ENCODE measurements at regions not wholly inside any gene's neighbourhood (a gene's known extent, or its start where the extent isn't known, plus 50 kb on each side); places are given as distances from the start of the nearest gene placed in this dataset.

- Histone ChIP-seq H3K9me1 (ENCODE audit: control insufficient read depth, extremely low read depth, insufficient read depth, low read length) (no peaks in the 10 kb centered on the region), H3K4me3 (ENCODE audit: control insufficient read depth in 2 of 3, extremely low read depth in 1 of 3, insufficient read depth in 2 of 3, low read depth in 1 of 3, low read length in 3 of 3) (no peak overlapping the region), H3K4me2 (ENCODE audit: control insufficient read depth, extremely low read depth, insufficient read depth, low read depth, low read length) (no peak overlapping the region), H3K27ac (ENCODE audit: control insufficient read depth, insufficient read depth, low read length) (no peak overlapping the region), H3K79me2 (ENCODE audit: control insufficient read depth, insufficient read depth, low read length) (no peaks in the 10 kb centered on the region), H2AFZ (ENCODE audit: control insufficient read depth, low read length) (no peak overlapping the region), H3K9ac (ENCODE audit: control insufficient read depth, extremely low read depth, insufficient read depth, low read length) (no peak overlapping the region), H4K20me1 (ENCODE audit: control insufficient read depth, extremely low read depth, insufficient read depth, low read length) (no peaks in the 10 kb centered on the region), H3K27me3 (ENCODE audit: control insufficient read depth, extremely low read depth, insufficient read depth, low read length) (no peaks in the 10 kb centered on the region), H3K4me1 (ENCODE audit: control insufficient read depth, extremely low read depth, insufficient read depth, low read length) (no peaks in the 10 kb centered on the region), H3K9me3 (ENCODE audit: control insufficient read depth, low read depth, low read length) (no peaks in the 10 kb centered on the region), H3K36me3 (ENCODE audit: control insufficient read depth in 2 of 2, extremely low read depth in 1 of 2, insufficient read depth in 2 of 2, low read length in 2 of 2) (no peaks in the 10 kb centered on the region)
- dilution Hi-C loops (cut with MboI; ENCODE audit: extremely low pct_ligation_motif_present, low sequenced_read_pairs), result no loop called here
- DNase-seq (ENCODE audit: low read depth, low spot score) (no peak), FAIRE-seq (no peak)
- no peak for TF ChIP-seq CTCF (optimal IDR thresholded peaks at IDR 0.05 in 1 of 3, IDR thresholded peaks at IDR 0.05 in 1 of 3, conservative IDR thresholded peaks at IDR 0.05 in 1 of 3; ENCODE audit: extremely low read depth in 1 of 3, insufficient read depth in 2 of 3, low read length in 3 of 3)
- no peak for TF ChIP-seq EZH2 (IDR thresholded peaks at IDR 0.05; ENCODE audit: low read length)
These were observed 83.8 kb upstream of the NRXN3 start for GRCh38 chr14:78086342-78086741.

GRCh38 chr14:78088916-78089315 lies 81.3 kb upstream of the NRXN3 start:
- Histone ChIP-seq H3K36me3 (ENCODE audit: control insufficient read depth in 2 of 2, extremely low read depth in 1 of 2, insufficient read depth in 2 of 2, low read length in 2 of 2) (no peaks in the 10 kb centered on the region), H3K27me3 (ENCODE audit: control insufficient read depth, extremely low read depth, insufficient read depth, low read length) (no peaks in the 10 kb centered on the region), H3K27ac (ENCODE audit: control insufficient read depth, insufficient read depth, low read length) (no peak overlapping the region), H3K4me2 (ENCODE audit: control insufficient read depth, extremely low read depth, insufficient read depth, low read depth, low read length) (no peak overlapping the region), H3K9ac (ENCODE audit: control insufficient read depth, extremely low read depth, insufficient read depth, low read length) (no peak overlapping the region), H3K9me3 (ENCODE audit: control insufficient read depth, low read depth, low read length) (no peaks in the 10 kb centered on the region), H3K4me1 (ENCODE audit: control insufficient read depth, extremely low read depth, insufficient read depth, low read length) (no peaks in the 10 kb centered on the region), H3K9me1 (ENCODE audit: control insufficient read depth, extremely low read depth, insufficient read depth, low read length) (no peaks in the 10 kb centered on the region), H3K4me3 (ENCODE audit: control insufficient read depth in 2 of 3, extremely low read depth in 1 of 3, insufficient read depth in 2 of 3, low read depth in 1 of 3, low read length in 3 of 3) (no peak overlapping the region), H4K20me1 (ENCODE audit: control insufficient read depth, extremely low read depth, insufficient read depth, low read length) (no peaks in the 10 kb centered on the region), H2AFZ (ENCODE audit: control insufficient read depth, low read length) (no peak overlapping the region), H3K79me2 (ENCODE audit: control insufficient read depth, insufficient read depth, low read length) (no peaks in the 10 kb centered on the region)
- DNase-seq (ENCODE audit: low read depth, low spot score), result no peak
- no peak for TF ChIP-seq CTCF (optimal IDR thresholded peaks at IDR 0.05 in 1 of 3, IDR thresholded peaks at IDR 0.05 in 1 of 3, conservative IDR thresholded peaks at IDR 0.05 in 1 of 3; ENCODE audit: extremely low read depth in 1 of 3, insufficient read depth in 2 of 3, low read length in 3 of 3)
- no peak for TF ChIP-seq EZH2 (IDR thresholded peaks at IDR 0.05; ENCODE audit: low read length)
- dilution Hi-C loops (cut with MboI; ENCODE audit: extremely low pct_ligation_motif_present, low sequenced_read_pairs), result no loop called here
- FAIRE-seq, result no peak

Measured in keratinocyte (primary cell).